GM12878 (cell line): ENCODE measurements at regions not wholly inside any gene's neighbourhood (a gene's known extent, or its start where the extent isn't known, plus 50 kb on each side); places are given as distances from the start of the nearest gene placed in this dataset.

Source experiments
- ATAC-seq: fragments of 200-7000 bp; cut with Tn5 transposase; 3 replicates; pipeline ENCODE4 v1.9.1; 2020; ENCODE audit warnings: mild to moderate bottlenecking, moderate library complexity
- BruUV-seq: library from RNA; stranded (reverse); fragments of 400-500 nt; replicated peaks from 2 replicates; lab custom pipeline; 2021; lab: Mats Ljungman, UMichigan
- CTCF ChIA-PET: fragments of 300-600 bp; sonication (Branson Sonifier 250); formaldehyde crosslinking; extraction: SDS; loops from one replicate; lab custom pipeline; 2021; ENCODE audit warnings: inconsistent platforms; lab: Yijun Ruan, JAX
- POLR2A ChIA-PET: fragments of 350-600 bp; formaldehyde crosslinking; extraction: SDS; loops from one replicate; lab custom pipeline; 2021; ENCODE audit warnings: inconsistent platforms; lab: Charles Lee
- RAD21 ChIA-PET: fragments of 300-600 bp; sonication (Branson Sonifier 250); formaldehyde crosslinking; loops from one replicate; lab custom pipeline; 2023; ENCODE audit warnings: antibody characterized with exemption; ENCODE audit not compliant: unreplicated experiment; lab: Charles Lee
- SMC1A ChIA-PET: fragments of 300-600 bp; sonication (Branson Sonifier 250); formaldehyde crosslinking; loops from one replicate; lab custom pipeline; 2023; ENCODE audit not compliant: unreplicated experiment, uncharacterized antibody; lab: Charles Lee
- DNase-seq: peaks from one replicate; pipeline ENCODE4 v3.0.0-alpha.2; 2011; ENCODE audit warnings: low read depth, low spot score
- FAIRE-seq: peaks from 3 replicates; lab custom pipeline; 2011; peaks lifted over from hg19 to GRCh38; lab: Jason Lieb, UNC
- H2AFZ ChIP-seq: 2 replicates; pipeline ENCODE4 v1.6.0; 2011; ENCODE audit warnings: low read depth, low read length, control low read depth; ENCODE audit not compliant: control insufficient read depth
- H3K27ac ChIP-seq: 2 replicates; pipeline ENCODE4 v1.5.1; 2011; ENCODE audit warnings: control low read depth; ENCODE audit not compliant: control insufficient read depth, insufficient read depth
- H3K27me3 ChIP-seq, 2 experiments: replicated peaks in 1 of 2; 2 replicates each; pipeline versions ENCODE4 v1.6.0 to v1.6.1; 2011; ENCODE audit warnings: low read length in 1 of 2; ENCODE audit not compliant: control insufficient read depth in 2 of 2, insufficient read depth in 2 of 2
- H3K36me3 ChIP-seq, 2 experiments: 2 replicates each; pipeline ENCODE4 v1.5.1; 2011; ENCODE audit warnings: low read length in 1 of 2; ENCODE audit not compliant: control insufficient read depth in 2 of 2, insufficient read depth in 2 of 2
- H3K4me1 ChIP-seq: 2 replicates; pipeline ENCODE4 v1.6.1; 2011; ENCODE audit warnings: mild to moderate bottlenecking, low read length, moderate library complexity, mixed read lengths; ENCODE audit not compliant: control insufficient read depth, insufficient read depth
- H3K4me2 ChIP-seq: 2 replicates; pipeline ENCODE4 v1.6.0; 2011; ENCODE audit warnings: control low read depth; ENCODE audit not compliant: control insufficient read depth, insufficient read depth
- H3K4me3 ChIP-seq: fragments of 200-600 bp; sonication (generic); 2 replicates; pipeline ENCODE4 v1.5.1; 2016
- H3K79me2 ChIP-seq: 2 replicates; pipeline ENCODE4 v1.6.0; 2011; ENCODE audit warnings: low read length; ENCODE audit not compliant: control insufficient read depth, insufficient read depth
- H3K9ac ChIP-seq: 2 replicates; pipeline ENCODE4 v1.8.0; 2011; ENCODE audit warnings: low read length, control low read depth, mixed read lengths; ENCODE audit not compliant: control insufficient read depth, insufficient read depth
- H3K9me3 ChIP-seq: replicated peaks from 3 replicates; pipeline ENCODE4 v1.5.1; 2011; ENCODE audit warnings: mild to moderate bottlenecking, low read length; ENCODE audit not compliant: control insufficient read depth, insufficient read depth
- H4K20me1 ChIP-seq: 2 replicates; pipeline ENCODE4 v1.6.0; 2011; ENCODE audit not compliant: control insufficient read depth, insufficient read depth
- ESRRA ChIP-seq: IDR thresholded peaks from 2 replicates; pipeline ENCODE4 v1.6.1; 2012; ENCODE audit warnings: mild to moderate bottlenecking, low read length, improper control_type of control experiment
- GATAD2B ChIP-seq: fragments of 450-650 bp; conservative IDR thresholded peaks from 2 replicates; pipeline ENCODE4 v1.6.1; 2017; ENCODE audit warnings: low read depth, mild to moderate bottlenecking, moderate library complexity
- KDM1A ChIP-seq: fragments of 200-600 bp; sonication (generic); IDR thresholded peaks from 2 replicates; pipeline ENCODE4 v1.6.1; 2016; ENCODE audit warnings: borderline replicate concordance
- MEF2A ChIP-seq: IDR thresholded peaks from 2 replicates; pipeline ENCODE4 v1.6.1; 2011; ENCODE audit warnings: low read depth, mild to moderate bottlenecking, low read length, moderate library complexity; ENCODE audit not compliant: insufficient read depth
- NFXL1 ChIP-seq: fragments of 450-650 bp; IDR thresholded peaks from 2 replicates; pipeline ENCODE4 v1.6.1; 2017; ENCODE audit warnings: antibody characterized with exemption, mild to moderate bottlenecking, borderline replicate concordance
- NRF1 ChIP-seq: conservative IDR thresholded peaks from 2 replicates; pipeline ENCODE4 v1.6.1; 2011; ENCODE audit warnings: mild to moderate bottlenecking, low read depth, low read length, improper control_type of control experiment
- PAX8 ChIP-seq: fragments of 450-650 bp; IDR thresholded peaks from 2 replicates; pipeline ENCODE4 v1.6.1; 2017; ENCODE audit warnings: mild to moderate bottlenecking, moderate library complexity
- POLR2AphosphoS2 ChIP-seq: IDR thresholded peaks from 2 replicates; pipeline ENCODE4 v1.6.1; 2011; ENCODE audit warnings: low read depth, mild to moderate bottlenecking, low read length, improper control_type of control experiment, moderate library complexity
- RBBP5 ChIP-seq: fragments of 200-600 bp; sonication (generic); conservative IDR thresholded peaks from 2 replicates; pipeline ENCODE4 v1.6.1; 2016
- RELB ChIP-seq: fragments of 450-650 bp; IDR thresholded peaks from 2 replicates; pipeline ENCODE4 v1.6.1; 2017; ENCODE audit warnings: low read depth, mild to moderate bottlenecking, moderate library complexity
- SIN3A ChIP-seq: IDR thresholded peaks from 2 replicates; pipeline ENCODE4 v1.6.1; 2012; ENCODE audit warnings: low read depth, low read length, improper control_type of control experiment
- SKIL ChIP-seq: fragments of 450-650 bp; IDR thresholded peaks from 2 replicates; pipeline ENCODE4 v1.6.1; 2017; ENCODE audit warnings: mild to moderate bottlenecking, low read depth, inconsistent platforms; ENCODE audit not compliant: poor library complexity, severe bottlenecking
- SMAD5 ChIP-seq: IDR thresholded peaks from 2 replicates; pipeline ENCODE4 v1.6.1; 2016; ENCODE audit warnings: antibody characterized with exemption, low read depth
- SRF ChIP-seq, 2 experiments: IDR thresholded peaks; 2 replicates each; pipeline ENCODE4 v1.6.1; 2011; ENCODE audit warnings: low read depth in 2 of 2, low read length in 2 of 2, mild to moderate bottlenecking in 1 of 2, moderate library complexity in 1 of 2
- STAT3 ChIP-seq: IDR thresholded peaks from 2 replicates; pipeline ENCODE4 v1.6.1; 2011; ENCODE audit warnings: low read depth, low read length, improper control_type of control experiment
- TAF1 ChIP-seq: IDR thresholded peaks from 2 replicates; pipeline ENCODE4 v1.6.1; 2011; ENCODE audit warnings: mild to moderate bottlenecking, low read depth, low read length, borderline replicate concordance
- TCF3 ChIP-seq: IDR thresholded peaks from 2 replicates; pipeline ENCODE4 v1.6.1; 2012; ENCODE audit warnings: low read depth, mild to moderate bottlenecking, low read length, borderline replicate concordance; ENCODE audit not compliant: insufficient read depth
- YY1 ChIP-seq: IDR thresholded peaks from 2 replicates; pipeline ENCODE4 v1.6.1; 2011; ENCODE audit warnings: low read depth, mild to moderate bottlenecking, low read length
- ZSCAN29 ChIP-seq: fragments of 450-650 bp; IDR thresholded peaks from 2 replicates; pipeline ENCODE4 v1.6.1; 2017; ENCODE audit warnings: mild to moderate bottlenecking, moderate library complexity
- WGBS: methylation state at CpG from one replicate; pipeline ENCODE4 v1.1.6; 2016; ENCODE audit warnings: low lambda C conversion rate; ENCODE audit not compliant: insufficient replicate concordance, insufficient coverage; ENCODE audit errors: missing lambda C conversion rate; 5-methylcytosine and 5-hydroxymethylcytosine counted together
- in situ Hi-C: fragments of 300-500 bp; cut with MboI; formaldehyde crosslinking; loops from 9 replicates; pipeline ENCODE4 v1.14.3; 2018; ENCODE audit warnings: mixed read lengths
- intact Hi-C: fragments of 100-400 bp; cut with micrococcal nuclease; formaldehyde crosslinking; loops from one replicate; pipeline ENCODE4 v1.14.2; 2022; ENCODE audit not compliant: unreplicated experiment

GRCh38 chr9:129500863-129501770, 119.8 kb downstream of the C9orf50 start:
- no peaks in the 10 kb centered on the region for H4K20me1 ChIP-seq
- H3K4me2 ChIP-seq = no peak overlapping the region
- 39% methylated on average over 12 of the region's 12 CpGs for WGBS
- ChIA-PET CTCF (interaction anchor here (0.6 to 1.3 kb wide), 3 partner anchors 39 to 226 kb away, joined by 3 to 5 read pairs (median 4); no protein-coding TSS in a partner anchor), RAD21 (no interaction called here), SMC1A (interaction anchor here (1.8 kb wide), 1 partner anchor 41 kb away, joined by 5 read pairs; no protein-coding TSS in a partner anchor), POLR2A (no interaction called here)
- in situ Hi-C loops (no loop called here), intact Hi-C loops (no loop called here)
- ATAC-seq (no peak), DNase-seq (no peak), FAIRE-seq (no peak)
- H3K27ac ChIP-seq = no peak overlapping the region
- H2AFZ ChIP-seq = no peak overlapping the region
- no peaks in the 10 kb centered on the region for H3K79me2 ChIP-seq
- no peak overlapping the region for H3K4me3 ChIP-seq
- no peaks in the 10 kb centered on the region for H3K36me3 ChIP-seq
- peaks cover 14% of the 10 kb centered on the region for H3K4me1 ChIP-seq
- H3K27me3 ChIP-seq = peaks cover 1 to 7% of the 10 kb centered on the region in 2 experiments
- H3K9ac ChIP-seq = no peak overlapping the region
- H3K9me3 ChIP-seq = no peaks in the 10 kb centered on the region
- no TSS peak for BruUV-seq
- TF ChIP-seq SIN3A = no peak
- no peak for TF ChIP-seq TAF1
- TF ChIP-seq SMAD5 = no peak
- TF ChIP-seq POLR2AphosphoS2 = no peak
- no peak for TF ChIP-seq NRF1
- TF ChIP-seq KDM1A = no peak
- no peak for TF ChIP-seq SRF (IDR thresholded peaks at IDR 0.05; ENCODE audit: low read depth in 2 of 2, low read length in 2 of 2)
- TF ChIP-seq ZSCAN29 = no peak
- TF ChIP-seq TCF3 = no peak
- no peak for TF ChIP-seq GATAD2B
- TF ChIP-seq ESRRA = no peak
- TF ChIP-seq MEF2A = no peak
- no peak for TF ChIP-seq STAT3
- TF ChIP-seq RBBP5 = no peak
- no peak for TF ChIP-seq PAX8
- TF ChIP-seq NFXL1 = no peak
- TF ChIP-seq SKIL = no peak
- TF ChIP-seq RELB = no peak
- no peak for TF ChIP-seq YY1
